Nephron progenitor cell (in vitro differentiated cells): ENCODE measurements at regions not wholly inside any gene's neighbourhood (a gene's known extent, or its start where the extent isn't known, plus 50 kb on each side); places are given as distances from the start of the nearest gene placed in this dataset.
A peak's percentile ranks its signal among the peaks of the same experiment; 100 is the strongest.
"Not testable (repeated sequence)": the region's sequence is repeated elsewhere in the genome, so short reads cannot be mapped to it uniquely, and the experiment has no call there.

ENCODE experiments used
- DNase-seq: peaks from one replicate; pipeline ENCODE4 v3.0.0; 2021
- H3K27ac Mint-ChIP-seq: 2 replicates; pipeline ENCODE4 v1.8.0; 2021; ENCODE audit warnings: mild to moderate bottlenecking, moderate library complexity, mixed read lengths
- H3K27me3 Mint-ChIP-seq: 2 replicates; pipeline ENCODE4 v1.8.0; 2021; ENCODE audit warnings: mild to moderate bottlenecking, low read depth, mixed read lengths; ENCODE audit not compliant: poor library complexity
- H3K36me3 Mint-ChIP-seq: 2 replicates; pipeline ENCODE4 v1.8.0; 2021; ENCODE audit warnings: low read depth, mixed read lengths
- H3K4me1 Mint-ChIP-seq: 2 replicates; pipeline ENCODE4 v1.8.0; 2021; ENCODE audit warnings: mixed read lengths
- H3K4me3 Mint-ChIP-seq: 2 replicates; pipeline ENCODE4 v1.8.0; 2021; ENCODE audit warnings: mild to moderate bottlenecking, moderate library complexity, mixed read lengths
- H3K9me3 Mint-ChIP-seq: 2 replicates; pipeline ENCODE4 v1.8.0; 2021; ENCODE audit warnings: mild to moderate bottlenecking, moderate library complexity, mixed read lengths
- CTCF ChIP-seq: fragments of 200-600 bp; sonication (generic); IDR thresholded peaks from 2 replicates; pipeline ENCODE4 v1.5.0; 2021; ENCODE audit warnings: antibody characterized with exemption

- peaks cover 10% of the 10 kb centered on the region for H3K4me1 Mint-ChIP-seq
- H3K27ac Mint-ChIP-seq: no peak overlapping the region
- DNase-seq: no peak
- H3K36me3 Mint-ChIP-seq: no peaks in the 10 kb centered on the region
- H3K4me3 Mint-ChIP-seq: no peak overlapping the region
- peaks cover 8% of the 10 kb centered on the region for H3K27me3 Mint-ChIP-seq
- H3K9me3 Mint-ChIP-seq: peaks cover 5% of the 10 kb centered on the region
- no peak for TF ChIP-seq CTCF
Measured at GRCh38 chr1:14282707-14283106, 315.8 kb upstream of the KAZN start.

- Mint-ChIP-seq H3K27ac (no peak overlapping the region), H3K27me3 (peaks cover 3% of the 10 kb centered on the region), H3K4me1 (peaks cover 10% of the 10 kb centered on the region), H3K36me3 (peaks cover 3% of the 10 kb centered on the region), H3K9me3 (peaks cover 24% of the 10 kb centered on the region), H3K4me3 (no peak overlapping the region)
- TF ChIP-seq CTCF: no peak
- no peak for DNase-seq
Measured at GRCh38 chr1:14285238-14285637, 313.2 kb upstream of the KAZN start.

- DNase-seq: peak; percentile 14
- not testable (repeated sequence) for H3K4me3 Mint-ChIP-seq, H3K27me3 Mint-ChIP-seq, H3K27ac Mint-ChIP-seq
- Mint-ChIP-seq H3K9me3 (peaks cover 44% of the 10 kb centered on the region), H3K4me1 (peaks cover 12% of the 10 kb centered on the region), H3K36me3 (peaks cover 19% of the 10 kb centered on the region)
Measured at GRCh38 chr1:14291182-14291581, 307.3 kb upstream of the KAZN start.

- H3K4me3 Mint-ChIP-seq: no peak overlapping the region
- DNase-seq: no peak
- H3K27me3 Mint-ChIP-seq: peaks cover 3% of the 10 kb centered on the region
- no peak overlapping the region for H3K27ac Mint-ChIP-seq
- peaks cover 19% of the 10 kb centered on the region for H3K36me3 Mint-ChIP-seq
- TF ChIP-seq CTCF: no peak
- peaks cover 42% of the 10 kb centered on the region for H3K9me3 Mint-ChIP-seq
- H3K4me1 Mint-ChIP-seq: peaks cover 12% of the 10 kb centered on the region
Measured at GRCh38 chr1:14292520-14292919, 306.0 kb upstream of the KAZN start.

GRCh38 chr1:14294006-14294405 is 304.5 kb upstream of the KAZN start:
- Mint-ChIP-seq H3K4me1 (peaks cover 12% of the 10 kb centered on the region), H3K36me3 (peaks cover 19% of the 10 kb centered on the region), H3K27ac (no peak overlapping the region), H3K4me3 (no peak overlapping the region), H3K27me3 (peaks cover 3% of the 10 kb centered on the region), H3K9me3 (peaks cover 34% of the 10 kb centered on the region)
- DNase-seq: no peak
- no peak for TF ChIP-seq CTCF

- peaks cover 12% of the 10 kb centered on the region for H3K4me1 Mint-ChIP-seq
- peaks cover 18% of the 10 kb centered on the region for H3K36me3 Mint-ChIP-seq
- H3K9me3 Mint-ChIP-seq: peaks cover 25% of the 10 kb centered on the region
- H3K4me3 Mint-ChIP-seq: no peak overlapping the region
- peaks cover 3% of the 10 kb centered on the region for H3K27me3 Mint-ChIP-seq
- DNase-seq: no peak
- TF ChIP-seq CTCF: no peak
- H3K27ac Mint-ChIP-seq: no peak overlapping the region
Measured at GRCh38 chr1:14294860-14295536, 303.5 kb upstream of the KAZN start.
